Adrenal gland (tissue), 9 donors: ENCODE measurements at regions not wholly inside any gene's neighbourhood (a gene's known extent, or its start where the extent isn't known, plus 50 kb on each side); places are given as distances from the start of the nearest gene placed in this dataset.

Source experiments
- DNase-seq, 7 donors: peaks; one replicate each; pipeline ENCODE4 v3.0.0-alpha.2; 2019 to 2020
- H3K27ac ChIP-seq, 5 donors: fragments of 200-600 bp; sonication (generic) in 4 of 5; 1 replicate in 3 of 5; 2 replicates in 2 of 5; pipeline versions ENCODE4 v1.5.1 to v1.8.0; 2016 to 2020; ENCODE audit warnings: mild to moderate bottlenecking in 1 of 5
- H3K27me3 ChIP-seq: fragments of 200-600 bp; 2 replicates; pipeline ENCODE4 v1.8.0; 2021
- H3K36me3 ChIP-seq, 2 donors: fragments of 200-600 bp; replicated peaks in 1 of 2; 1 replicate in 1 of 2; 2 replicates in 1 of 2; pipeline versions ENCODE4 v1.5.1 to v1.8.0; 2018 to 2022
- H3K4me1 ChIP-seq, 2 donors: fragments of 200-600 bp; replicated peaks in 1 of 2; 1 replicate in 1 of 2; 2 replicates in 1 of 2; pipeline versions ENCODE4 v1.5.1 to v1.8.0; 2018 to 2021
- H3K4me3 ChIP-seq, 4 donors: fragments of 200-600 bp; sonication (generic) in 3 of 4; one replicate each; pipeline ENCODE4 v1.5.1; 2016 to 2018
- H3K9me3 ChIP-seq, 3 donors: fragments of 200-600 bp; sonication (generic) in 1 of 3; replicated peaks in 1 of 3; 1 replicate in 2 of 3; 2 replicates in 1 of 3; pipeline versions ENCODE4 v1.5.1 to v1.8.0; 2016 to 2021
- CTCF ChIP-seq, 6 experiments: fragments of 450-650 bp in 4 of 6; fragments of 200-600 bp in 2 of 6; sonication (generic) in 1 of 6; IDR thresholded peaks; 1 replicate in 5 of 6; 2 replicates in 1 of 6; pipeline versions ENCODE4 v1.5.1 to v1.8.0; 2016 to 2021; ENCODE audit warnings: antibody characterized with exemption in 6 of 6, mild to moderate bottlenecking in 2 of 6, moderate library complexity in 1 of 6
- POLR2A ChIP-seq, 2 donors: fragments of 450-650 bp; IDR thresholded peaks; one replicate each; pipeline ENCODE4 v1.6.1; 2017; ENCODE audit warnings: antibody characterized with exemption in 2 of 2, mild to moderate bottlenecking in 2 of 2, moderate library complexity in 1 of 2
- WGBS, 4 donors: extraction: QIAGEN DNeasy Blood & Tissue Kit in 2 of 4; methylation state at CpG; one replicate each; pipeline versions ENCODE4 v1.1.5 to v1.1.7; 2013 to 2017; 5-methylcytosine and 5-hydroxymethylcytosine counted together
- intact Hi-C, 2 donors: fragments of 100-400 bp; cut with DNase I; formaldehyde crosslinking; loops; one replicate each; pipeline versions ENCODE4 v1.14.1 to v1.15.0; 2022 to 2023
- donor health status: healthy with polysubstance abuse.
- donor health status: Bipolar disorder and iron deficiency.
- donor health status: DM: yes; HTN: yes; CAD: no.
- donor health status: DM: no; HTN: no; CAD: no.
- donor health status: DM: no; HTN: no; CAD: no.

- TF ChIP-seq CTCF (IDR thresholded peaks at IDR 0.05) = no peak
- no peak for TF ChIP-seq POLR2A (IDR thresholded peaks at IDR 0.05)
- Histone ChIP-seq H3K9me3 (no peaks in the 10 kb centered on the region), H3K27me3 (no peaks in the 10 kb centered on the region), H3K27ac (no peak overlapping the region), H3K36me3 (no peaks in the 10 kb centered on the region), H3K4me3 (no peak overlapping the region), H3K4me1 (no peaks in the 10 kb centered on the region)
- intact Hi-C loops = no loop called here
- 84 to 87% (median 86%) methylated on average over 8 of the region's 8 CpGs for WGBS, 4 donors
- DNase-seq = no peak
These were observed 68.5 kb downstream of the NPTX2 start for GRCh38 chr7:98685541-98685940.

- H3K9me3 ChIP-seq = no peaks in the 10 kb centered on the region
- TF ChIP-seq CTCF (IDR thresholded peaks at IDR 0.05) = no peak
- TF ChIP-seq POLR2A (IDR thresholded peaks at IDR 0.05) = no peak
- H3K36me3 ChIP-seq = no peaks in the 10 kb centered on the region
- intact Hi-C loops = no loop called here
- H3K27me3 ChIP-seq = no peaks in the 10 kb centered on the region
- no peak overlapping the region for H3K27ac ChIP-seq
- 36 to 79% (median 40%) methylated on average over 4 of the region's 4 CpGs for WGBS, 4 donors
- no peak overlapping the region for H3K4me3 ChIP-seq
- H3K4me1 ChIP-seq = no peaks in the 10 kb centered on the region
- no peak for DNase-seq
These were observed 69.5 kb downstream of the NPTX2 start for GRCh38 chr7:98686466-98687080.

GRCh38 chr7:98687111-98687751 lies 70.1 kb downstream of the NPTX2 start:
- Histone ChIP-seq H3K4me3 (no peak overlapping the region), H3K9me3 (no peaks in the 10 kb centered on the region), H3K27me3 (no peaks in the 10 kb centered on the region), H3K4me1 (no peaks in the 10 kb centered on the region), H3K36me3 (no peaks in the 10 kb centered on the region), H3K27ac (no peak overlapping the region)
- intact Hi-C loops = no loop called here
- TF ChIP-seq CTCF (IDR thresholded peaks at IDR 0.05) (no peak), POLR2A (IDR thresholded peaks at IDR 0.05) (no peak)
- DNase-seq = peak in 6 of 7 donors; percentile 31 to 79 (median 60)
- WGBS, 4 donors = 27 to 45% (median 40%) methylated on average over 12 of the region's 12 CpGs

- no peak for DNase-seq
- Histone ChIP-seq H3K9me3 (no peaks in the 10 kb centered on the region), H3K4me1 (no peaks in the 10 kb centered on the region), H3K27ac (no peak overlapping the region), H3K27me3 (no peaks in the 10 kb centered on the region), H3K36me3 (no peaks in the 10 kb centered on the region), H3K4me3 (no peak overlapping the region)
- TF ChIP-seq POLR2A (IDR thresholded peaks at IDR 0.05) (no peak), CTCF (IDR thresholded peaks at IDR 0.05) (no peak)
- 82 to 91% (median 86%) methylated on average over 4 of the region's 4 CpGs for WGBS, 4 donors
- intact Hi-C loops = no loop called here
These were observed 74.5 kb downstream of the NPTX2 start for GRCh38 chr7:98691619-98692018.
